HCT116 (cell line): ENCODE measurements at regions not wholly inside any gene's neighbourhood (a gene's known extent, or its start where the extent isn't known, plus 50 kb on each side); places are given as distances from the start of the nearest gene placed in this dataset.

ENCODE experiments used
- ATAC-seq: fragments of 200-7000 bp; cut with Tn5 transposase; 2 replicates; pipeline ENCODE4 v1.9.1; 2020; ENCODE audit warnings: mild to moderate bottlenecking, moderate library complexity
- BruUV-seq: library from RNA; stranded (reverse); fragments of 400-500 nt; replicated peaks from 2 replicates; lab custom pipeline; 2021; lab: Mats Ljungman, UMichigan
- CTCF ChIA-PET: fragments of 300-600 bp; sonication (Branson Sonifier 250); formaldehyde crosslinking; loops from one replicate; lab custom pipeline; 2021; ENCODE audit warnings: antibody characterized with exemption; lab: Charles Lee
- POLR2A ChIA-PET: fragments of 300-600, 350-600 bp; sonication (Branson Sonifier 250); formaldehyde crosslinking; loops from one replicate; lab custom pipeline; 2021; ENCODE audit warnings: antibody characterized with exemption; lab: Charles Lee
- RAD21 ChIA-PET, 2 experiments: fragments of 300-600 bp; sonication (Branson Sonifier 250); formaldehyde crosslinking; loops; one replicate each; lab custom pipeline; 2023; ENCODE audit warnings: low total read pairs in 2 of 2; ENCODE audit not compliant: uncharacterized antibody in 2 of 2, unreplicated experiment in 2 of 2, low non-redundant PET in 1 of 2; lab: Charles Lee
- DNase-seq: peaks from one replicate; pipeline ENCODE4 v3.0.0-alpha.2; 2010; ENCODE audit warnings: low read depth, low spot score
- H2AFZ ChIP-seq: fragments of 200-600 bp; shearing (Covaris generic), sonication (generic); 2 replicates; pipeline ENCODE4 v1.6.1; 2017; ENCODE audit warnings: low read depth, mixed run types, mixed read lengths, antibody characterized with exemption, low read length; ENCODE audit not compliant: poor library complexity, severe bottlenecking
- H3K27ac ChIP-seq: 2 replicates; pipeline ENCODE4 v1.5.1; 2012; ENCODE audit warnings: low read depth, low read length
- H3K27me3 ChIP-seq: fragments of 200-600 bp; sonication (generic); 2 replicates; pipeline ENCODE4 v1.6.1; 2016; ENCODE audit warnings: mixed run types, low read length, mixed read lengths; ENCODE audit not compliant: insufficient read depth
- H3K36me3 ChIP-seq, 2 experiments: fragments of 200-500 bp in 1 of 2; fragments of 200-600 bp in 1 of 2; sonication (Bioruptor generic) in 1 of 2; sonication (generic) in 1 of 2; 2 replicates each; pipeline versions ENCODE4 v1.5.1 to v1.6.1; 2014 to 2016; ENCODE audit warnings: low read length in 2 of 2, inconsistent platforms in 1 of 2, mixed read lengths in 1 of 2, mixed run types in 1 of 2; ENCODE audit not compliant: insufficient read depth in 2 of 2, control insufficient read depth in 1 of 2
- H3K4me1 ChIP-seq, 2 experiments: fragments of 200-600 bp in 1 of 2; sonication (generic) in 1 of 2; 2 replicates each; pipeline versions ENCODE4 v1.5.1 to v1.6.1; 2012 to 2017; ENCODE audit warnings: low read length in 2 of 2, inconsistent platforms in 1 of 2, mild to moderate bottlenecking in 1 of 2, mixed read lengths in 1 of 2, mixed run types in 1 of 2, moderate library complexity in 1 of 2; ENCODE audit not compliant: insufficient read depth in 2 of 2, control insufficient read depth in 1 of 2
- H3K4me2 ChIP-seq: fragments of 200-600 bp; sonication (generic); 2 replicates; pipeline ENCODE4 v1.6.1; 2017; ENCODE audit warnings: mixed run types, low read length, mixed read lengths
- H3K4me3 ChIP-seq, 2 experiments: fragments of 200-600 bp in 1 of 2; sonication (generic) in 1 of 2; replicated peaks in 1 of 2; 2 replicates each; pipeline ENCODE4 v1.5.1; 2011 to 2016; ENCODE audit warnings: low read length in 2 of 2, control low read depth in 1 of 2, low read depth in 1 of 2, mild to moderate bottlenecking in 1 of 2, mixed read lengths in 1 of 2, mixed run types in 1 of 2
- H3K79me2 ChIP-seq: fragments of 200-600 bp; sonication (generic); 2 replicates; pipeline ENCODE4 v1.6.1; 2017; ENCODE audit warnings: mild to moderate bottlenecking, mixed run types, low read length, moderate library complexity, mixed read lengths; ENCODE audit not compliant: insufficient read depth
- H3K9ac ChIP-seq: fragments of 200-600 bp; sonication (generic); 2 replicates; pipeline ENCODE4 v1.6.1; 2016; ENCODE audit warnings: low read length, mixed read lengths
- H3K9me2 ChIP-seq: fragments of 200-600 bp; sonication (generic), shearing (Covaris generic); 2 replicates; pipeline ENCODE4 v1.6.1; 2017; ENCODE audit warnings: mixed run types, mild to moderate bottlenecking, moderate library complexity; ENCODE audit not compliant: insufficient read depth
- H3K9me3 ChIP-seq, 2 experiments: fragments of 200-500 bp in 1 of 2; fragments of 200-600 bp in 1 of 2; sonication (Bioruptor generic) in 1 of 2; sonication (generic) in 1 of 2; 2 replicates each; pipeline ENCODE4 v1.6.1; 2014 to 2017; ENCODE audit warnings: low read length in 2 of 2, mixed read lengths in 2 of 2, inconsistent platforms in 1 of 2, low read depth in 1 of 2, mild to moderate bottlenecking in 1 of 2, mixed run types in 1 of 2, moderate library complexity in 1 of 2; ENCODE audit not compliant: control insufficient read depth in 1 of 2, insufficient read depth in 1 of 2
- H4K20me1 ChIP-seq: fragments of 200-600 bp; sonication (generic), shearing (Covaris generic); 2 replicates; pipeline ENCODE4 v1.6.1; 2017; ENCODE audit warnings: mixed run types, mild to moderate bottlenecking, moderate library complexity; ENCODE audit not compliant: insufficient read depth
- ATF3 ChIP-seq: IDR thresholded peaks from 2 replicates; pipeline ENCODE4 v1.6.1; 2012
- CBX3 ChIP-seq: IDR thresholded peaks from 2 replicates; pipeline ENCODE4 v1.6.1; 2012; ENCODE audit warnings: low read depth
- CEBPB ChIP-seq: IDR thresholded peaks from 2 replicates; pipeline ENCODE4 v1.6.1; 2012; ENCODE audit warnings: low read depth
- CTCF ChIP-seq, 3 experiments: fragments of 200-600 bp in 1 of 3; sonication (generic) in 1 of 3; IDR thresholded peaks in 2 of 3; conservative IDR thresholded peaks in 1 of 3; 2 replicates each; pipeline ENCODE4 v1.5.1; 2012 to 2017; ENCODE audit warnings: low read depth in 2 of 3, low read length in 2 of 3, antibody characterized with exemption in 1 of 3, borderline replicate concordance in 1 of 3, control low read depth in 1 of 3, mild to moderate bottlenecking in 1 of 3, mixed read lengths in 1 of 3, mixed run types in 1 of 3, moderate library complexity in 1 of 3; ENCODE audit not compliant: insufficient read depth in 1 of 3
- EGR1 ChIP-seq: IDR thresholded peaks from 2 replicates; pipeline ENCODE4 v1.6.1; 2012; ENCODE audit warnings: low read depth
- EZH2 ChIP-seq: fragments of 200-600 bp; sonication (generic); IDR thresholded peaks from 2 replicates; pipeline ENCODE4 v1.6.1; 2017; ENCODE audit warnings: antibody characterized with exemption, mixed run types
- FOSL1 ChIP-seq: IDR thresholded peaks from 2 replicates; pipeline ENCODE4 v1.6.1; 2012; ENCODE audit warnings: low read depth
- JUND ChIP-seq: IDR thresholded peaks from 2 replicates; pipeline ENCODE4 v1.6.1; 2012
- MAX ChIP-seq: IDR thresholded peaks from 2 replicates; pipeline ENCODE4 v1.6.1; 2012
- POLR2A ChIP-seq: IDR thresholded peaks from 2 replicates; pipeline ENCODE4 v1.7.0; 2011; ENCODE audit warnings: borderline replicate concordance; ENCODE audit not compliant: insufficient read depth, insufficient read length; ENCODE audit errors: extremely low read depth
- POLR2AphosphoS5 ChIP-seq: IDR thresholded peaks from 2 replicates; pipeline ENCODE4 v1.6.1; 2011; ENCODE audit warnings: mild to moderate bottlenecking, low read depth, low read length, moderate library complexity
- RAD21 ChIP-seq: IDR thresholded peaks from 2 replicates; pipeline ENCODE4 v1.6.1; 2012; ENCODE audit warnings: low read depth, mild to moderate bottlenecking
- SIN3A ChIP-seq: IDR thresholded peaks from 2 replicates; pipeline ENCODE4 v1.6.1; 2012; ENCODE audit warnings: low read depth
- SP1 ChIP-seq: IDR thresholded peaks from 2 replicates; pipeline ENCODE4 v1.6.1; 2012; ENCODE audit warnings: low read depth
- SRF ChIP-seq: IDR thresholded peaks from 2 replicates; pipeline ENCODE4 v1.6.1; 2012; ENCODE audit warnings: low read depth
- TCF7L2 ChIP-seq: IDR thresholded peaks from 2 replicates; pipeline ENCODE4 v1.7.0; 2011; ENCODE audit warnings: borderline replicate concordance, inconsistent platforms; ENCODE audit not compliant: insufficient read depth, insufficient read length; ENCODE audit errors: extremely low read depth
- YY1 ChIP-seq: IDR thresholded peaks from 2 replicates; pipeline ENCODE4 v1.6.1; 2011; ENCODE audit warnings: low read length, low read depth, moderate library complexity, mild to moderate bottlenecking; ENCODE audit not compliant: insufficient replicate concordance; ENCODE audit errors: extremely low read depth
- ZNF274 ChIP-seq: fragments of 200-500 bp; sonication (Bioruptor generic); IDR thresholded peaks from 2 replicates; pipeline ENCODE4 v1.6.1; 2014; ENCODE audit warnings: mild to moderate bottlenecking, low read depth, low read length, inconsistent platforms
- intact Hi-C: fragments of 100-400 bp; cut with micrococcal nuclease; formaldehyde crosslinking; loops from 2 replicates; pipeline ENCODE4 v1.10.0; 2022

- CTCF ChIA-PET, result interaction anchor here (1.2 to 1.6 kb wide), 2 partner anchors 10 to 36 kb away, joined by 3 to 4 read pairs; no protein-coding TSS in a partner anchor
- BruUV-seq, result no TSS peak
Observed at GRCh38 chr10:118204292-118204943, 137.7 kb downstream of the FAM204A start.

More at GRCh38 chr10:118204292-118204943, 137.7 kb downstream of the FAM204A start:
- Histone ChIP-seq H3K9me3 (no peaks in the 10 kb centered on the region), H3K4me1 (no peaks in the 10 kb centered on the region), H3K9ac (no peak overlapping the region), H3K4me3 (no peak overlapping the region), H3K27ac (no peak overlapping the region), H3K9me2 (no peaks in the 10 kb centered on the region), H3K27me3 (peaks cover 46% of the 10 kb centered on the region), H2AFZ (no peak overlapping the region), H4K20me1 (no peaks in the 10 kb centered on the region), H3K4me2 (no peak overlapping the region), H3K36me3 (no peaks in the 10 kb centered on the region), H3K79me2 (no peaks in the 10 kb centered on the region)
- RAD21 ChIA-PET, result no interaction called here
- TF ChIP-seq CBX3 (no peak), SIN3A (no peak), SP1 (no peak), SRF (no peak), POLR2AphosphoS5 (no peak), FOSL1 (no peak), POLR2A (no peak), ATF3 (no peak), EZH2 (no peak), CTCF (IDR thresholded peaks at IDR 0.05 in 2 of 3, conservative IDR thresholded peaks at IDR 0.05 in 1 of 3; ENCODE audit: borderline replicate concordance in 1 of 3, insufficient read depth in 1 of 3, low read depth in 2 of 3, low read length in 2 of 3) (no peak), TCF7L2 (no peak), YY1 (no peak), CEBPB (no peak), EGR1 (no peak), ZNF274 (no peak), JUND (no peak), MAX (no peak), RAD21 (no peak)
- intact Hi-C loops, result no loop called here
- ATAC-seq (no peak), DNase-seq (no peak)
- POLR2A ChIA-PET, result no interaction called here
